HL-60 (cell line): ENCODE measurements at regions not wholly inside any gene's neighbourhood (a gene's known extent, or its start where the extent isn't known, plus 50 kb on each side); places are given as distances from the start of the nearest gene placed in this dataset.

Experiments used
- CTCF ChIP-seq: IDR thresholded peaks from one replicate; pipeline ENCODE4 v1.5.1; 2011; ENCODE audit warnings: low read length, control low read depth, inconsistent platforms; ENCODE audit not compliant: insufficient read depth
- GABPA ChIP-seq: IDR thresholded peaks from 2 replicates; pipeline ENCODE4 v1.6.1; 2012; ENCODE audit warnings: low read depth
- POLR2AphosphoS5 ChIP-seq: IDR thresholded peaks from 2 replicates; pipeline ENCODE4 v1.6.1; 2012; ENCODE audit warnings: low read depth

GRCh38 chr7:47102331-47102841, 479.5 kb downstream of the TNS3 start:
- TF ChIP-seq POLR2AphosphoS5 (no peak), CTCF (no peak), GABPA (no peak)
